ENCODE measurements at regions not wholly inside any gene's neighbourhood (a gene's known extent, or its start where the extent isn't known, plus 50 kb on each side); places are given as distances from the start of the nearest gene placed in this dataset.

GRCh38 chr13:112194579-112194978 is 127.6 kb downstream of the SOX1 start:
- TF ChIP-seq CTCF (IDR thresholded peaks at IDR 0.05), result no peak
- TF ChIP-seq POLR2A (IDR thresholded peaks at IDR 0.05), result no peak

Data from testis (tissue), 2 donors.